Liver (tissue), 7 donors: ENCODE measurements at regions not wholly inside any gene's neighbourhood (a gene's known extent, or its start where the extent isn't known, plus 50 kb on each side); places are given as distances from the start of the nearest gene placed in this dataset.

Source experiments
- DNase-seq: peaks from one replicate; pipeline ENCODE4 v3.0.0-alpha.2; 2017; ENCODE audit warnings: low spot score
- H3K27ac ChIP-seq, 2 donors: one replicate each; pipeline ENCODE4 v1.7.0; 2013; ENCODE audit warnings: inconsistent platforms in 2 of 2, low read length in 2 of 2, control low read depth in 1 of 2, low read depth in 1 of 2, mild to moderate bottlenecking in 1 of 2
- H3K27me3 ChIP-seq, 4 donors: one replicate each; pipeline versions ENCODE4 v1.6.1 to v1.7.0; 2013; ENCODE audit warnings: low read length in 3 of 4, inconsistent platforms in 1 of 4, mild to moderate bottlenecking in 1 of 4, moderate library complexity in 1 of 4; ENCODE audit not compliant: control insufficient read depth in 4 of 4, insufficient read depth in 4 of 4
- H3K36me3 ChIP-seq, 4 donors: one replicate each; pipeline versions ENCODE4 v1.6.1 to v1.7.0; 2013; ENCODE audit warnings: low read length in 3 of 4, mild to moderate bottlenecking in 3 of 4, low read depth in 1 of 4, moderate library complexity in 1 of 4; ENCODE audit not compliant: control insufficient read depth in 4 of 4, insufficient read depth in 3 of 4
- H3K4me1 ChIP-seq, 4 donors: one replicate each; pipeline versions ENCODE4 v1.6.1 to v1.7.0; 2013; ENCODE audit warnings: low read length in 3 of 4, mild to moderate bottlenecking in 3 of 4, moderate library complexity in 1 of 4; ENCODE audit not compliant: control insufficient read depth in 4 of 4, insufficient read depth in 4 of 4
- H3K4me3 ChIP-seq, 3 donors: one replicate each; pipeline versions ENCODE4 v1.6.1 to v1.7.0; 2013; ENCODE audit warnings: low read length in 3 of 3, control low read depth in 1 of 3, low read depth in 1 of 3, mild to moderate bottlenecking in 1 of 3
- H3K9ac ChIP-seq, 2 donors: one replicate each; pipeline ENCODE4 v1.7.0; 2013; ENCODE audit warnings: low read length in 2 of 2, mild to moderate bottlenecking in 2 of 2, moderate library complexity in 2 of 2, control low read depth in 1 of 2, low read depth in 1 of 2
- H3K9me3 ChIP-seq, 4 donors: one replicate each; pipeline versions ENCODE4 v1.6.1 to v1.7.0; 2013; ENCODE audit warnings: low read length in 3 of 4; ENCODE audit not compliant: control insufficient read depth in 4 of 4
- ATF3 ChIP-seq: IDR thresholded peaks from 2 replicates; pipeline ENCODE4 v1.6.1; 2016; ENCODE audit warnings: antibody characterized with exemption
- EGR1 ChIP-seq, 2 donors: IDR thresholded peaks; 2 replicates each; pipeline ENCODE4 v1.6.1; 2016 to 2018; ENCODE audit warnings: antibody characterized with exemption in 2 of 2, low read depth in 2 of 2
- FOXA2 ChIP-seq: IDR thresholded peaks from 2 replicates; pipeline ENCODE4 v1.6.1; 2016; ENCODE audit warnings: antibody characterized with exemption
- GABPA ChIP-seq, 2 donors: IDR thresholded peaks in 1 of 2; conservative IDR thresholded peaks in 1 of 2; 2 replicates each; pipeline ENCODE4 v1.6.1; 2016; ENCODE audit warnings: antibody characterized with exemption in 2 of 2, mild to moderate bottlenecking in 1 of 2, moderate library complexity in 1 of 2
- HNF4A ChIP-seq, 2 donors: conservative IDR thresholded peaks; 2 replicates each; pipeline ENCODE4 v1.6.1; 2016; ENCODE audit warnings: antibody characterized with exemption in 2 of 2, mild to moderate bottlenecking in 2 of 2
- JUND ChIP-seq, 2 donors: IDR thresholded peaks; 2 replicates each; pipeline ENCODE4 v1.6.1; 2016; ENCODE audit warnings: antibody characterized with exemption in 2 of 2
- MAX ChIP-seq: IDR thresholded peaks from 2 replicates; pipeline ENCODE4 v1.6.1; 2016; ENCODE audit warnings: antibody characterized with exemption
- RAD21 ChIP-seq, 2 donors: IDR thresholded peaks; 2 replicates each; pipeline ENCODE4 v1.6.1; 2016; ENCODE audit warnings: antibody characterized with exemption in 2 of 2, mild to moderate bottlenecking in 2 of 2
- REST ChIP-seq: IDR thresholded peaks from 2 replicates; pipeline ENCODE4 v1.6.1; 2016; ENCODE audit warnings: antibody characterized with exemption, mild to moderate bottlenecking
- TAF1 ChIP-seq: conservative IDR thresholded peaks from 2 replicates; pipeline ENCODE4 v1.6.1; 2016; ENCODE audit warnings: antibody characterized with exemption, mild to moderate bottlenecking
- YY1 ChIP-seq: IDR thresholded peaks from 2 replicates; pipeline ENCODE4 v1.6.1; 2016; ENCODE audit warnings: antibody characterized with exemption, mild to moderate bottlenecking
- ZBTB33 ChIP-seq: IDR thresholded peaks from 2 replicates; pipeline ENCODE4 v1.6.1; 2016; ENCODE audit warnings: antibody characterized with exemption
- WGBS: extraction: QIAGEN DNeasy Blood & Tissue Kit; methylation state at CpG from one replicate; pipeline ENCODE4 v1.1.7; 2013; 5-methylcytosine and 5-hydroxymethylcytosine counted together
- donor health status: healthy.
- donor health status: healthy.
- donor health status: healthy.
- donor health status: healthy.

GRCh38 chr15:81686021-81686420 lies 312.0 kb upstream of the TMC3 start:
- no peaks in the 10 kb centered on the region for H3K4me1 ChIP-seq
- H3K4me3 ChIP-seq: no peak overlapping the region
- no peaks in the 10 kb centered on the region for H3K27me3 ChIP-seq
- peaks cover 0 to 2% (median under 1%) of the 10 kb centered on the region in 4 donors for H3K9me3 ChIP-seq
- DNase-seq: no peak
- 93% methylated on average over 4 of the region's 4 CpGs for WGBS
- no peak overlapping the region for H3K27ac ChIP-seq
- no peaks in the 10 kb centered on the region for H3K36me3 ChIP-seq
- TF ChIP-seq EGR1 (IDR thresholded peaks at IDR 0.05; ENCODE audit: low read depth in 2 of 2): no peak
- no peak for TF ChIP-seq RAD21 (IDR thresholded peaks at IDR 0.05)
- no peak for TF ChIP-seq ATF3
- no peak for TF ChIP-seq HNF4A (conservative IDR thresholded peaks at IDR 0.05)
- TF ChIP-seq JUND (IDR thresholded peaks at IDR 0.05): no peak
- TF ChIP-seq MAX: no peak
- TF ChIP-seq FOXA2: no peak
- no peak for TF ChIP-seq GABPA (IDR thresholded peaks at IDR 0.05 in 1 of 2, conservative IDR thresholded peaks at IDR 0.05 in 1 of 2)
- no peak for TF ChIP-seq REST
- no peak for TF ChIP-seq ZBTB33
- TF ChIP-seq YY1: no peak
- no peak overlapping the region for H3K9ac ChIP-seq

- no peak for DNase-seq
- Histone ChIP-seq H3K4me1 (no peaks in the 10 kb centered on the region), H3K4me3 (no peak overlapping the region), H3K36me3 (no peaks in the 10 kb centered on the region), H3K27ac (no peak overlapping the region), H3K9me3 (peaks cover 0 to 2% (median under 1%) of the 10 kb centered on the region in 4 donors), H3K9ac (no peak overlapping the region), H3K27me3 (no peaks in the 10 kb centered on the region)
- no peak for TF ChIP-seq ATF3
- no peak for TF ChIP-seq JUND (IDR thresholded peaks at IDR 0.05)
- TF ChIP-seq ZBTB33: no peak
- TF ChIP-seq FOXA2: no peak
- no peak for TF ChIP-seq GABPA (IDR thresholded peaks at IDR 0.05 in 1 of 2, conservative IDR thresholded peaks at IDR 0.05 in 1 of 2)
- no peak for TF ChIP-seq TAF1
- no peak for TF ChIP-seq EGR1 (IDR thresholded peaks at IDR 0.05; ENCODE audit: low read depth in 2 of 2)
- TF ChIP-seq RAD21 (IDR thresholded peaks at IDR 0.05): no peak
Observed at GRCh38 chr15:81685237-81685636, 311.2 kb upstream of the TMC3 start.
